Cardiac muscle cell (in vitro differentiated cells and primary cell): ENCODE measurements at regions not wholly inside any gene's neighbourhood (a gene's known extent, or its start where the extent isn't known, plus 50 kb on each side); places are given as distances from the start of the nearest gene placed in this dataset.

ENCODE experiments used
- DNase-seq, 2 donors: peaks; one replicate each; pipeline versions ENCODE4 v3.0.0 to v3.0.0-alpha.2; 2010 to 2017; ENCODE audit warnings: low read depth in 1 of 2, low spot score in 1 of 2
- H3K27ac ChIP-seq: fragments of 200-600 bp; sonication (generic); 2 replicates; pipeline ENCODE4 v1.5.1; 2016
- H3K27me3 ChIP-seq: fragments of 200-600 bp; sonication (generic); 2 replicates; pipeline ENCODE4 v1.6.0; 2016; ENCODE audit warnings: control low read depth
- H3K36me3 ChIP-seq: fragments of 200-600 bp; sonication (generic); 2 replicates; pipeline ENCODE4 v1.5.1; 2016; ENCODE audit warnings: control low read depth
- H3K4me1 ChIP-seq: fragments of 200-600 bp; sonication (generic); 2 replicates; pipeline ENCODE4 v1.8.1; 2017; ENCODE audit warnings: low read depth, mild to moderate bottlenecking, mixed run types
- H3K4me3 ChIP-seq: fragments of 200-600 bp; sonication (generic); 2 replicates; pipeline ENCODE4 v1.5.1; 2016; ENCODE audit warnings: mild to moderate bottlenecking
- H3K9me3 ChIP-seq: fragments of 200-600 bp; sonication (generic); 2 replicates; pipeline ENCODE4 v1.5.1; 2017; ENCODE audit warnings: low read depth, mild to moderate bottlenecking, control low read depth
- CTCF ChIP-seq: IDR thresholded peaks from 2 replicates; pipeline ENCODE4 v1.5.1; 2012; ENCODE audit warnings: low read depth, mild to moderate bottlenecking, low read length

- H3K27me3 ChIP-seq, result no peaks in the 10 kb centered on the region
- H3K27ac ChIP-seq, result no peak overlapping the region
- H3K36me3 ChIP-seq, result no peaks in the 10 kb centered on the region
- TF ChIP-seq CTCF, result no peak
- H3K4me1 ChIP-seq, result no peaks in the 10 kb centered on the region
- no peak overlapping the region for H3K4me3 ChIP-seq
- H3K9me3 ChIP-seq, result no peaks in the 10 kb centered on the region
- no peak for DNase-seq
Observed at GRCh38 chr17:22409160-22409751, 716.9 kb downstream of the KCNJ18 start.

- TF ChIP-seq CTCF, result no peak
Observed at GRCh38 chr17:22410136-22410535, 717.8 kb downstream of the KCNJ18 start.

GRCh38 chr17:22411185-22411784 lies 719.0 kb downstream of the KCNJ18 start:
- no peak for DNase-seq
- Histone ChIP-seq H3K9me3 (no peaks in the 10 kb centered on the region), H3K36me3 (no peaks in the 10 kb centered on the region)

More at GRCh38 chr17:22410136-22410535, 717.8 kb downstream of the KCNJ18 start:
- no peaks in the 10 kb centered on the region for H3K9me3 ChIP-seq
- no peaks in the 10 kb centered on the region for H3K27me3 ChIP-seq
- DNase-seq, result no peak
- no peak overlapping the region for H3K27ac ChIP-seq
- H3K4me3 ChIP-seq, result no peak overlapping the region
- no peaks in the 10 kb centered on the region for H3K4me1 ChIP-seq
- H3K36me3 ChIP-seq, result no peaks in the 10 kb centered on the region

GRCh38 chr17:22435231-22435974 lies 743.1 kb downstream of the KCNJ18 start:
- no peak overlapping the region for H3K27ac ChIP-seq
- no peaks in the 10 kb centered on the region for H3K27me3 ChIP-seq
- TF ChIP-seq CTCF, result no peak
- no peak overlapping the region for H3K4me3 ChIP-seq
- H3K9me3 ChIP-seq, result no peaks in the 10 kb centered on the region
- no peaks in the 10 kb centered on the region for H3K4me1 ChIP-seq
- DNase-seq, result no peak
- no peaks in the 10 kb centered on the region for H3K36me3 ChIP-seq

More at GRCh38 chr17:22411185-22411784, 719.0 kb downstream of the KCNJ18 start:
- no peak overlapping the region for H3K4me3 ChIP-seq
- no peak for TF ChIP-seq CTCF
- H3K27me3 ChIP-seq, result no peaks in the 10 kb centered on the region
- H3K4me1 ChIP-seq, result no peaks in the 10 kb centered on the region
- no peak overlapping the region for H3K27ac ChIP-seq

GRCh38 chr17:22441776-22442175 lies 749.5 kb downstream of the KCNJ18 start:
- Histone ChIP-seq H3K9me3 (no peaks in the 10 kb centered on the region), H3K27ac (no peak overlapping the region), H3K36me3 (no peaks in the 10 kb centered on the region), H3K27me3 (no peaks in the 10 kb centered on the region), H3K4me3 (no peak overlapping the region), H3K4me1 (no peaks in the 10 kb centered on the region)
- DNase-seq, result no peak
- no peak for TF ChIP-seq CTCF
